HepG2 (cell line): ENCODE measurements at regions not wholly inside any gene's neighbourhood (a gene's known extent, or its start where the extent isn't known, plus 50 kb on each side); places are given as distances from the start of the nearest gene placed in this dataset.

Experiments
- ATAC-seq: fragments of 200-7000 bp; cut with Tn5 transposase; 3 replicates; pipeline ENCODE4 v1.9.1; 2020; ENCODE audit warnings: mild to moderate bottlenecking, moderate library complexity
- BruUV-seq: library from RNA; stranded (reverse); fragments of 400-500 nt; replicated peaks from 2 replicates; lab custom pipeline; 2021; lab: Mats Ljungman, UMichigan
- CTCF ChIA-PET: fragments of 300-600 bp; formaldehyde crosslinking; extraction: SDS; loops from one replicate; lab custom pipeline; 2021; ENCODE audit warnings: low total read pairs, inconsistent platforms, low intra/inter-chr PET ratio; lab: Yijun Ruan, JAX
- POLR2A ChIA-PET: fragments of 350-600 bp; sonication (Branson Sonifier 250); formaldehyde crosslinking; loops from one replicate; lab custom pipeline; 2020; ENCODE audit warnings: antibody characterized with exemption, inconsistent platforms; lab: Yijun Ruan, JAX
- DNase-seq: peaks from one replicate; pipeline ENCODE4 v3.0.0-alpha.2; 2015; ENCODE audit warnings: low spot score
- FAIRE-seq: peaks from 3 replicates; lab custom pipeline; 2011; peaks lifted over from hg19 to GRCh38; lab: Jason Lieb, UNC
- H2AFZ ChIP-seq: one replicate; pipeline ENCODE4 v1.6.1; 2011; ENCODE audit warnings: low read length, inconsistent platforms
- H3K27ac ChIP-seq: fragments of 300-600 bp; 3 replicates; pipeline ENCODE4 v1.8.0; 2011; ENCODE audit warnings: mixed run types, mild to moderate bottlenecking, mixed read lengths, low read length, inconsistent platforms; ENCODE audit not compliant: insufficient read depth; ENCODE audit errors: extremely low read length
- H3K27me3 ChIP-seq, 2 experiments: fragments of 200-600 bp in 1 of 2; 2 replicates in 1 of 2; 3 replicates in 1 of 2; pipeline versions ENCODE4 v1.6.0 to v1.8.0; 2011; ENCODE audit warnings: low read length in 2 of 2, mild to moderate bottlenecking in 2 of 2, moderate library complexity in 2 of 2, inconsistent platforms in 1 of 2; ENCODE audit not compliant: insufficient read depth in 2 of 2, control insufficient read depth in 1 of 2
- H3K36me3 ChIP-seq, 2 experiments: fragments of 200-600 bp in 1 of 2; replicated peaks in 1 of 2; 2 replicates in 1 of 2; 3 replicates in 1 of 2; pipeline versions ENCODE4 v1.5.1 to v1.8.0; 2011; ENCODE audit warnings: low read length in 2 of 2, inconsistent platforms in 1 of 2; ENCODE audit not compliant: insufficient read depth in 2 of 2, control insufficient read depth in 1 of 2
- H3K4me1 ChIP-seq: 2 replicates; pipeline ENCODE4 v1.5.1; 2012; ENCODE audit warnings: low read length, inconsistent platforms; ENCODE audit not compliant: insufficient read depth
- H3K4me2 ChIP-seq: 2 replicates; pipeline ENCODE4 v1.6.0; 2011; ENCODE audit warnings: low read depth, low read length, inconsistent platforms
- H3K4me3 ChIP-seq, 3 experiments: fragments of 200-600 bp in 1 of 3; sonication (generic), shearing (Covaris generic) in 1 of 3; replicated peaks in 1 of 3; 2 replicates each; pipeline ENCODE4 v1.5.1; 2011 to 2016; ENCODE audit warnings: low read length in 3 of 3, inconsistent platforms in 2 of 3, low read depth in 2 of 3, mild to moderate bottlenecking in 2 of 3, control low read depth in 1 of 3, mixed read lengths in 1 of 3; ENCODE audit not compliant: insufficient read depth in 1 of 3
- H3K79me2 ChIP-seq: one replicate; pipeline ENCODE4 v1.6.1; 2011; ENCODE audit warnings: low read length, inconsistent platforms; ENCODE audit not compliant: insufficient read depth
- H3K9ac ChIP-seq: 2 replicates; pipeline ENCODE4 v1.6.0; 2011; ENCODE audit warnings: mild to moderate bottlenecking, low read depth, low read length, inconsistent platforms; ENCODE audit not compliant: insufficient read depth
- H3K9me3 ChIP-seq: 2 replicates; pipeline ENCODE4 v1.5.1; 2012; ENCODE audit warnings: mild to moderate bottlenecking, low read length
- H4K20me1 ChIP-seq: 2 replicates; pipeline ENCODE4 v1.6.0; 2011; ENCODE audit warnings: inconsistent platforms, mild to moderate bottlenecking, low read length, moderate library complexity; ENCODE audit not compliant: insufficient read depth
- CHCHD3 ChIP-seq: sonication (generic); formaldehyde crosslinking; IDR thresholded peaks from 2 replicates; pipeline ENCODE4 v1.8.0; 2022; ENCODE audit warnings: mild to moderate bottlenecking, missing genetic modification reagents, moderate library complexity
- GMEB2 ChIP-seq: IDR thresholded peaks from 2 replicates; pipeline ENCODE4 v1.6.1; 2016; ENCODE audit warnings: missing biosample characterization, missing genetic modification reagents, low read depth
- HNRNPK ChIP-seq: fragments of 200-400 bp; formaldehyde crosslinking; IDR thresholded peaks from 2 replicates; pipeline ENCODE4 v1.6.1; 2018; ENCODE audit warnings: low read length, low read depth, moderate library complexity, mild to moderate bottlenecking; ENCODE audit not compliant: poor library complexity, severe bottlenecking
- JUNB ChIP-seq: sonication (generic); formaldehyde crosslinking; IDR thresholded peaks from 2 replicates; pipeline ENCODE4 v1.8.0; 2022; ENCODE audit warnings: missing genetic modification reagents, mild to moderate bottlenecking, borderline replicate concordance
- NBN ChIP-seq: fragments of 450-650 bp; conservative IDR thresholded peaks from 2 replicates; pipeline ENCODE4 v1.6.1; 2017
- NFKBIZ ChIP-seq: IDR thresholded peaks from 2 replicates; pipeline ENCODE4 v1.6.1; 2018; ENCODE audit warnings: missing genetic modification reagents, missing compliant biosample characterization
- PRMT3 ChIP-seq: sonication (generic); formaldehyde crosslinking; IDR thresholded peaks from 2 replicates; pipeline ENCODE4 v1.8.1; 2022; ENCODE audit warnings: low read depth, mild to moderate bottlenecking, moderate library complexity, missing genetic modification reagents, borderline replicate concordance
- SNRNP70 ChIP-seq: fragments of 200-400 bp; formaldehyde crosslinking; IDR thresholded peaks from 2 replicates; pipeline ENCODE4 v1.6.1; 2017; ENCODE audit warnings: mild to moderate bottlenecking, low read depth, low read length, moderate library complexity
- SPEN ChIP-seq: sonication (generic); formaldehyde crosslinking; IDR thresholded peaks from 2 replicates; pipeline ENCODE4 v1.5.1; 2020; ENCODE audit warnings: low read depth, mild to moderate bottlenecking, missing genetic modification reagents
- ZBTB2 ChIP-seq: sonication (generic); formaldehyde crosslinking; IDR thresholded peaks from 2 replicates; pipeline ENCODE4 v1.8.0; 2022; ENCODE audit warnings: low read depth, missing genetic modification reagents
- ZEB1 ChIP-seq: IDR thresholded peaks from 2 replicates; pipeline ENCODE4 v1.6.1; 2012; ENCODE audit warnings: mild to moderate bottlenecking, low read depth, inconsistent platforms; ENCODE audit not compliant: insufficient replicate concordance
- ZNF350 ChIP-seq: sonication (generic); formaldehyde crosslinking; IDR thresholded peaks from 2 replicates; pipeline ENCODE4 v1.4.0; 2020; ENCODE audit warnings: mild to moderate bottlenecking, low read depth, missing genetic modification reagents, borderline replicate concordance
- ZNF619 ChIP-seq: sonication (generic); formaldehyde crosslinking; IDR thresholded peaks from 2 replicates; pipeline ENCODE4 v1.4.0; 2020; ENCODE audit warnings: mild to moderate bottlenecking, missing genetic modification reagents
- WGBS: methylation state at CpG from one replicate; pipeline ENCODE4 v1.1.6; 2017; ENCODE audit warnings: low lambda C conversion rate; 5-methylcytosine and 5-hydroxymethylcytosine counted together
- in situ Hi-C: cut with HindIII; loops from 2 replicates; pipeline ENCODE4 v1.10.0; 2017; ENCODE audit warnings: low pct_unique_long_range_greater_than_20kb; ENCODE audit not compliant: extremely low pct_ligation_motif_present
- intact Hi-C: fragments of 100-400 bp; cut with micrococcal nuclease; formaldehyde crosslinking; loops from one replicate; pipeline ENCODE4 v1.10.0; 2022; ENCODE audit not compliant: unreplicated experiment
- TF ChIP-seq, protein P1 (sequence below): sonication (generic); formaldehyde crosslinking; IDR thresholded peaks from 2 replicates; pipeline ENCODE4 v1.9.0; 2022; ENCODE audit warnings: low read depth, missing genetic modification reagents
- TF ChIP-seq, protein P2 (sequence below): sonication (generic); formaldehyde crosslinking; IDR thresholded peaks from 2 replicates; pipeline ENCODE4 v1.5.0; 2020; ENCODE audit warnings: mild to moderate bottlenecking, missing genetic modification reagents
- TF ChIP-seq, protein P3 (sequence below): IDR thresholded peaks from 2 replicates; pipeline ENCODE4 v1.6.1; 2012; ENCODE audit warnings: low read depth, low read length, improper control_type of control experiment

GRCh38 chr5:89948977-89949376 is 460.6 kb downstream of the CETN3 start:
- in situ Hi-C loops = no loop called here
- ChIA-PET POLR2A (no interaction called here), CTCF (no interaction called here)
- no peak overlapping the region for H3K9ac ChIP-seq
- H3K79me2 ChIP-seq = no peaks in the 10 kb centered on the region
- BruUV-seq = no TSS peak
- H3K9me3 ChIP-seq = no peaks in the 10 kb centered on the region
- DNase-seq (no peak), ATAC-seq (no peak), FAIRE-seq (no peak)
- 5% methylated on average over 1 of the region's 1 CpG for WGBS
- H3K4me2 ChIP-seq = no peak overlapping the region
- H4K20me1 ChIP-seq = no peaks in the 10 kb centered on the region
- no peak overlapping the region for H3K27ac ChIP-seq
- H3K27me3 ChIP-seq = no peaks in the 10 kb centered on the region
- no peaks in the 10 kb centered on the region for H3K36me3 ChIP-seq
- H2AFZ ChIP-seq = no peak overlapping the region
- intact Hi-C loops = no loop called here
- H3K4me3 ChIP-seq = no peak overlapping the region
- no peaks in the 10 kb centered on the region for H3K4me1 ChIP-seq
- no peak for TF ChIP-seq ZBTB2 (CRISPR knock-in tag)
- no peak for TF ChIP-seq ZEB1
- no peak for TF ChIP-seq NBN
- TF ChIP-seq CHCHD3 = no peak
- TF ChIP-seq, protein P1, sequence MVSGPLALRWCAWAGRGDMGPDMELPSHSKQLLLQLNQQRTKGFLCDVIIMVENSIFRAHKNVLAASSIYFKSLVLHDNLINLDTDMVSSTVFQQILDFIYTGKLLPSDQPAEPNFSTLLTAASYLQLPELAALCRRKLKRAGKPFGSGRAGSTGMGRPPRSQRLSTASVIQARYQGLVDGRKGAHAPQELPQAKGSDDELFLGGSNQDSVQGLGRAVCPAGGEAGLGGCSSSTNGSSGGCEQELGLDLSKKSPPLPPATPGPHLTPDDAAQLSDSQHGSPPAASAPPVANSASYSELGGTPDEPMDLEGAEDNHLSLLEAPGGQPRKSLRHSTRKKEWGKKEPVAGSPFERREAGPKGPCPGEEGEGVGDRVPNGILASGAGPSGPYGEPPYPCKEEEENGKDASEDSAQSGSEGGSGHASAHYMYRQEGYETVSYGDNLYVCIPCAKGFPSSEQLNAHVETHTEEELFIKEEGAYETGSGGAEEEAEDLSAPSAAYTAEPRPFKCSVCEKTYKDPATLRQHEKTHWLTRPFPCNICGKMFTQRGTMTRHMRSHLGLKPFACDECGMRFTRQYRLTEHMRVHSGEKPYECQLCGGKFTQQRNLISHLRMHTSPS (CRISPR knock-in tag) = no peak
- no peak for TF ChIP-seq JUNB (CRISPR knock-in tag)
- no peak for TF ChIP-seq ZNF350
- TF ChIP-seq SPEN (CRISPR knock-in tag) = no peak
- no peak for TF ChIP-seq ZNF619
- no peak for TF ChIP-seq HNRNPK
- TF ChIP-seq GMEB2 (CRISPR knock-in tag) = no peak
- no peak for TF ChIP-seq SNRNP70
- TF ChIP-seq, protein P2, sequence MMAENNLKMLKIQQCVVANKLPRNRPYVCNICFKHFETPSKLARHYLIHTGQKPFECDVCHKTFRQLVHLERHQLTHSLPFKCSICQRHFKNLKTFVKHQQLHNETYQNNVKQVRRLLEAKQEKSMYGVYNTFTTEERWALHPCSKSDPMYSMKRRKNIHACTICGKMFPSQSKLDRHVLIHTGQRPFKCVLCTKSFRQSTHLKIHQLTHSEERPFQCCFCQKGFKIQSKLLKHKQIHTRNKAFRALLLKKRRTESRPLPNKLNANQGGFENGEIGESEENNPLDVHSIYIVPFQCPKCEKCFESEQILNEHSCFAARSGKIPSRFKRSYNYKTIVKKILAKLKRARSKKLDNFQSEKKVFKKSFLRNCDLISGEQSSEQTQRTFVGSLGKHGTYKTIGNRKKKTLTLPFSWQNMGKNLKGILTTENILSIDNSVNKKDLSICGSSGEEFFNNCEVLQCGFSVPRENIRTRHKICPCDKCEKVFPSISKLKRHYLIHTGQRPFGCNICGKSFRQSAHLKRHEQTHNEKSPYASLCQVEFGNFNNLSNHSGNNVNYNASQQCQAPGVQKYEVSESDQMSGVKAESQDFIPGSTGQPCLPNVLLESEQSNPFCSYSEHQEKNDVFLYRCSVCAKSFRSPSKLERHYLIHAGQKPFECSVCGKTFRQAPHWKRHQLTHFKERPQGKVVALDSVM (CRISPR knock-in tag) = no peak
- TF ChIP-seq, protein P3, sequence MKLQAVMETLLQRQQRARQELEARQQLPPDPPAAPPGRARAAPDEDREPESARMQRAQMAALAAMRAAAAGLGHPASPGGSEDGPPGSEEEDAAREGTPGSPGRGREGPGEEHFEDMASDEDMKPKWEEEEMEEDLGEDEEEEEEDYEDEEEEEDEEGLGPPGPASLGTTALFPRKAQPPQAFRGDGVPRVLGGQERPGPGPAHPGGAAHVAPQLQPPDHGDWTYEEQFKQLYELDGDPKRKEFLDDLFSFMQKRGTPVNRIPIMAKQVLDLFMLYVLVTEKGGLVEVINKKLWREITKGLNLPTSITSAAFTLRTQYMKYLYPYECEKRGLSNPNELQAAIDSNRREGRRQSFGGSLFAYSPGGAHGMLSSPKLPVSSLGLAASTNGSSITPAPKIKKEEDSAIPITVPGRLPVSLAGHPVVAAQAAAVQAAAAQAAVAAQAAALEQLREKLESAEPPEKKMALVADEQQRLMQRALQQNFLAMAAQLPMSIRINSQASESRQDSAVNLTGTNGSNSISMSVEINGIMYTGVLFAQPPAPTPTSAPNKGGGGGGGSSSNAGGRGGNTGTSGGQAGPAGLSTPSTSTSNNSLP = no peak
- no peak for TF ChIP-seq NFKBIZ (CRISPR knock-in tag)
- no peak for TF ChIP-seq PRMT3 (CRISPR knock-in tag)
